Right hindlimb (tissue), 1 donor: ENCODE measurements at regions not wholly inside any gene's neighbourhood (a gene's known extent, or its start where the extent isn't known, plus 50 kb on each side); places are given as distances from the start of the nearest gene placed in this dataset.

ENCODE experiments used
- DNase-seq: peaks from one replicate; pipeline ENCODE4 v3.0.0-alpha.2; 2018

GRCh38 chr12:130216031-130216430 lies 53.8 kb downstream of the FZD10 start:
- no peak for DNase-seq

DNA sequence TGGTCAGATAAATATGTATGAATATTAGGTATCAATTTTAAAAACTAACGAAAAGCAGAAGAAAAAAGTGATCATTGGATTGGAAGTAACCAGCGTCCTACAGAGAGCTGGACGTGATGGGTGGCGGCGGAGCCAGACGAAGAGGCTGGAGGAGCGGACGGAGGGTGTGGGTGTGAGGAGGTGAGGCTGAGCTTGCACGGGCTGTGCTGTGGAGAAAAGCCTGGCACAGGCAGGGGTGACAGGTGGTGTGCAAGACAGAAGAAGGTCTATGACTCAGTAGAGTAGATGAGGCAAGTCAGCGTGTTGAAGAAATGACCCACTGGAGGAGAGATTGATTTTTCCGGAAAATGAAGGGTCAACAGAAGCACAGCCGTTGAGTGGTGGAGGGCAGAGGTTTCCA lies 56.4 kb downstream of the FZD10 start:
- DNase-seq, result no peak

DNA sequence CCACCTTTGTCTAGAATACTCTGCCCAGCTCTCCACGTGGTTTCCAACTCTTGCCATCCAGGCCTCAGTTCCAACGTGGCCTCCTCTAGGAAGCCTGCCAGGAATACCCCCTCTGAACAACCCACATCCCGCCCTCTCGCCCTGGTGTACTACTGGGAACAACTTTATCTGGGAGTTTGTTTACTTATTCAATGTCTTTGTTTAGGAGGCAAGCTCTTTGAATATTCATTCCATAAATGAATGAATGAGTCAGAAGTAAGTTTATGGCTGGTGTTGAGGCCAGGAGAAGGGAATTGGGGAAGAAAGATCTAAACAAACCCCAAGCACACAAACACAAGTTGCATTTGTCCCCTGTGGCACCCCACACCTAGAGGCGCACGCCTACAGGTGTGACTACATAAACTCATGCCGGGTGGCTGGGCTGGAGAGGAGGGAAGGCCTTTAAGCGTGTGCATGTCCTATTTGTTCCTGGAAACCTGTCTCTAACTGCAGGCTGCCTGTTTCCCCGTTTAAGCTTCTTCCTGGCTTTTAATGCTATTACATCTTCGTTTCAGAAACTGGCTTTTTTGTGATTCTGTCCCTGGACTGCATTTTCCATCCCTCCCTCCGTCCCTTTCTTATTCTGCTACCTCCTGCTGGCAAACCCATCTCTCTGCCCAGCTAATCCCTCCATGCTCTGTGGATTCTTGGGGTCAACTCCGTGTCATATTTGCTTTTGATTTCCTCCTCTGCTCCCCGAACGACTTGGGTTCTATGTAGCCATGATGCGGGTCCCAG lies 57.9 kb downstream of the FZD10 start:
- no peak for DNase-seq

DNA sequence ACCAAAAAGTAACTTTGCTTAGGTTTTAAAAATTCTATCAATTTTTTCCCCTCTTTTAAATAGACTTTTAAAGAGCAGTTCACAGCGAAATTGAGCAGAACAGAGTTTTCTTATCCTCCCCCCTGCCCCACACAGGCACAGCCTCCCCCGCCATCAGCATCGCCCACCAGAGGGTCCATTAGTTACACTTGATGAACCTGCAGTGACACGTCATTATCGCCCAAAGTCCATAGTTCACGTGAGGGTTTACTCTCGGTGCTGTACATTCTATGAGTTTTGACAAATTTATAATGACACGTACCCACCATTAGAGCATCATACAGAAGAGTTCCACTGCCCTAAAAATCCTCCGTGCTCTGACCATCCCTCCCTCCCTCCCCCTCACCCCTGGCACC lies 58.4 kb downstream of the FZD10 start:
- no peak for DNase-seq

DNA sequence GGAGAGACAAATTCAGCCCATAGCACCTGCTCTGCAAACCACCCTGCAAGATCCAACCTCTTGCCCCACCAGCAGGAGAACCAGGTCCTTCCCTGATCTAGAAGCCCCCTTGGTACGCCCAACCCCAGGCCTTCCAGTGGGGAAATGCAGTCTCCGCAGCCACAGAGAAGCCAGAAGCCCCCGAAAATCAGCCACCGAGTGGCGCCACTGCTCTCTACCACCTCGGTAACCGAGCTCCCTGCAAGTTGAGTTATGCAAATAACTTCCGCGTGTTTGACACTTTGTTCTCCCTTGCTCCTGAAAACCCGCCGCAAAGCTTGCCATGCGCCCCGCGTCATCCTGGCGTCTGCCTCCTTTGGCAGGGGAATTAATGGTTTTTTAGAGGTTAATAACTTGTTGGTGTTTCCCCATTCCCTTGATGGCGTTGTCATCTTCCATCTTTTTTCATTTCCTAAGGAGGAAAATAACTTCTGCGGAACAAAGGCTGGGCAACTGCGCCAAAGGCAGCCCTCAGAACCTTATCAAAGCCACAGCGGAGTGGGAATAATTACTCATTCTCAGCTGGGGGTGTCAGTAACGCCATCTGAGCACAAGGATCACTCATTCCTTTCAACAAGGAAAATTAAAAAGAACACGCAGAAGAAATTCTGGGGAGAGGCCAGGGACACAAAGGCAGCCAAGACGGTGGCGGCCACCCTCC lies 60.4 kb downstream of the FZD10 start:
- no peak for DNase-seq

- no peak for DNase-seq
Measured at GRCh38 chr12:130223767-130224244, 61.5 kb downstream of the FZD10 start.

GRCh38 chr12:130224613-130225012 lies 62.3 kb downstream of the FZD10 start:
- no peak for DNase-seq

GRCh38 chr12:130225347-130225746 lies 63.1 kb downstream of the FZD10 start:
- DNase-seq, result no peak

- DNase-seq, result no peak
Measured at GRCh38 chr12:130226126-130226525, 63.9 kb downstream of the FZD10 start.

DNA sequence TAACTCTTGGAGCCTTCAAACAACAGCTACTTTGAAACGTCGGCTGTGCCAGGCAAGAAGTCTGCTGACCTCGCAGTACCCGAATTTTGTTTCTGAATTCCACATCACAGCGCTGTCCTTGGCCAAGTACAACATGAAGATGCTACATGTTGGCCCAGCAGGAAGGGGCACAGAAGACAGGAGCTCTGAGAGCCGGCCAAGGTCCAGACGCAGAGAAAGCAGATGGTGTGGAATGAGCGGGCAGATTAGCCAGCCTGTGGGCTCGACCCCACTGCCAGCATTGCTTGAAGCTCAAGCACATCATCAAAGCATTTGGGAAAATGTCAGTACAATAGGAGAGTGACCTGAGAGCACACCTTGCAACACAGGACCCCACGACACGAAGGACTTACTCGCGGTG lies 64.5 kb downstream of the FZD10 start:
- no peak for DNase-seq

DNA sequence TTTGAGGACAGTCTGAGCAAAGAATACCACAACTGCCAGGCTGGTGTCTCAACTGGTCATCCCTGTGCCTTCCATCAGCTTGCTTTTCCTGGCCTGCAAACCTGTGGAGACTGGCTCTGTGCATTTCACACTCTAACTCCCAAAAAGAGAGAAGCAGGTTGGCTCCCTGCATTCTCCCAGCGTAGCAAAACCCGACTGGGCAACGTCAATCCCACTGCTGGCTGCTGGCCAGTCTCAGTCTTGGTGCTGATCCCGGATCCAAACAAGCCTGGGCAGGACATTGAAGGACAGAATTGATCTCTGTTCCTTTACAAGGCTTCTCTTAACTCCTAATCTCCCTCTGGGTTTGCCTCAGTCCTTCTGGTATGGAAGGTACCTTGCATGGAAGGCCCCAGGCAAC lies 65.4 kb downstream of the FZD10 start:
- DNase-seq, result no peak

DNA sequence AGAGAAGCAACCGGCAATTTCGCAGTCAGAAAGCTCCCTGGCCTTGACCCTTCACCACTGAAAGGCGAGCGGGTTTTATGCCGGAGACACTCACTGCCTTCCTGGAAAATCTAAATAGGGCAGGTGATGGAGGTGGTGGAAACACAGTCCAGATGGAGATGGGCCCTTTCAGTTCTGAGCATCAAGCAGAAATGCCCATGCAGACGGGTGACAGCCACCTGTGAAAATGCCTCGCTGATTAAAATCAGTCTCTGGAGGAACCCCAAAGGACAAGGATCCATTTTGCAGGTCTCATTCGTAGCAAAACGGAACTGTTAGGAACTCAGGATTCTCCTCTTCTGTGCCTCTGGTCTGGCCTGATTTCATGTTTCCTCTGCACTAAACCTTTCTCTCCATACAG lies 74.2 kb downstream of the FZD10 start:
- no peak for DNase-seq

GRCh38 chr12:130240831-130241590 lies 78.7 kb downstream of the FZD10 start:
- DNase-seq, result no peak

- no peak for DNase-seq
Measured at GRCh38 chr12:130242506-130242905, 80.2 kb downstream of the FZD10 start.

GRCh38 chr12:130245251-130245650 lies 83.0 kb downstream of the FZD10 start:
- no peak for DNase-seq

GRCh38 chr12:130246560-130246959 lies 84.3 kb downstream of the FZD10 start:
- DNase-seq, result no peak

GRCh38 chr12:130247634-130248237 lies 85.5 kb downstream of the FZD10 start:
- no peak for DNase-seq

DNA sequence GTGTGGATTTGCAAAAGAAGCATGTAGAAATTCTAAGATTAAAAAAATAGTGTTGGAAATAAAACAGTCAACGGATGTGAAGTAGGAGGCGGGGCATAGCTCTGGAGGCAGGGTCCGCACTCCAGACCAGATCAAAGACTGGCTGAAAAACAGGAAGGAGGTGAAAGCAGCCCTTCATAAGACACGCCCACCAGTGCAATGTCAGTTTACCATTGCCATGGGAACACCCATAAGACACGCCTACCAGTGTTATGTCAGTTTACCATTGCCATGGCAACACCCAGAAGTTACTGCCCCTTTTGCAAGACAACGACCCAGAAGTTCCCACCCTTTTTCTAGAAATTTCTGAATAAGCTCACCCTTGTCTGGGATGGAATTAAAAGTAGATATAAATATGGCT lies 87.1 kb downstream of the FZD10 start:
- DNase-seq, result no peak

DNA sequence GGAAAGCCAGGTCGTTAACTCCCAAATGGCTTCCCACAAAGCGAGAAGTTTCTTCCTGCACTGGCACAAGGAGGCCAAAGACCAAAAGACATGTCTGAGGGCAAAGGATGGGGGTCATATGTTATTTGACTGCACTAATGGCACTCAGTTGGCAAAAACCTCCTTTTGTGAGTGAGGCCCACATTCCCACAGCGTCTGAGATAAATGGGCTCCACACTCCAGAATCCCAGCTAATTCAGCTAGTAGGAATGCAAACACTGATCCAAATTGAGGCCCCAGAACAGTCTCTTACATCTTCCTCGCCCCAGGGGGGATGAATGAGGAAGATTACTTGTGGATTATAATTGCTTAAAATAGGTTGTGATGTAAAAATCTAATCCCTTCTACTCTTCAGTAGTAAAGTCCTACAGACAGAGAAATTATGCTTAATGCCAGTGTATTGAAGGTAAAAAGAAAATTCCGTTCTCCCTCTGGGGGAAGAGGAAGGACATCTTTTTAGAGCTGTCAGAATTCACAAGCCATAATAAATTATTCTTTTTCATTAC lies 86.4 kb upstream of the PIWIL1 start:
- no peak for DNase-seq

DNA sequence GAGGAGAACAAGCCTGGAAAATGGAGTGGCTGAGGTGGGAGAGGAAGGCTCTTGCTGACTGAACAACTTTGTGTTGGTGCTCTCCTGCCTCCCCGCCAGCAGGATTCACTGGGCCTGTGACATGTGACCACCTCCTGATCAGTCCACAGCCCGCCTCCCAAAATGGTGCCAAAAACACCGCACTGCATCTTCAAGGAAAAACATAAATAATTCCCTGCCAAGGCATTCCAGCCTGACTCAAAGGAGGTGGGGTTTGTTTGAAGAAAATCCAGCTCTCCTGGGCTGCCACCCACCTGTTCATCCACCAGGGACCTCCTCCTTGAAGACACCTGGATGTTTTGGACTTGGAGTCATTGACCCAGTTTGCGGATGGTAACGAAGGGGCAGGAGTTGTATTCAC lies 83.8 kb upstream of the PIWIL1 start:
- no peak for DNase-seq

- DNase-seq, result no peak
Measured at GRCh38 chr12:130254461-130255276, 83.0 kb upstream of the PIWIL1 start.

DNA sequence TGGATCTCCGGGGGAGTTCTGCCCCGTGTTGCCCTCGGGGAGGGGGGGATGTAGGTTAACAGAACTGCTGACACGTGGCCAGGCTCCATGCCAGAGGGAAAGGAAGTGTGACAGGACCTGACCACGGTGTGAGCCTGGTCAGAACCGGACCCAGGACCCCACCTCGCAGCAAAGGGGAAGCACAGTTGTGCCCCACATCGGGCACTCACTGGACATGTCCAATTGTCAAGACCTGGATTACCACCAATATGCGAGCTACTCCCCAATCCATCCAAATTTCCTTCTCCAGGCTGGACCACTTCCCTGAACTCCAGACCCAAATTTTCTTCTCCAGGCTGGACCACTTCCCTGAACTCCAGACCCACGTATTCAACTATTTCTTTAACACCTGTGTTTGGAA lies 78.8 kb upstream of the PIWIL1 start:
- no peak for DNase-seq
